Neural cell (in vitro differentiated cells): ENCODE measurements at regions not wholly inside any gene's neighbourhood (a gene's known extent, or its start where the extent isn't known, plus 50 kb on each side); places are given as distances from the start of the nearest gene placed in this dataset.

Experiments
- H2AFZ ChIP-seq: fragments of 200-600, 300-800 bp; sonication (generic), shearing (Covaris generic); 2 replicates; pipeline ENCODE4 v1.6.0; 2014; ENCODE audit warnings: low read depth, mild to moderate bottlenecking, antibody characterized with exemption, low read length, moderate library complexity
- H3F3A ChIP-seq: fragments of 200-600 bp; shearing (Covaris generic); 2 replicates; pipeline ENCODE4 v1.6.1; 2016; ENCODE audit warnings: mild to moderate bottlenecking, moderate library complexity, mixed read lengths, antibody characterized with exemption, low read length; ENCODE audit not compliant: insufficient read depth, poor library complexity, severe bottlenecking
- H3K27ac ChIP-seq: fragments of 200-600, 300-800 bp; sonication (generic), shearing (Covaris generic); 2 replicates; pipeline ENCODE4 v1.5.1; 2014; ENCODE audit warnings: mild to moderate bottlenecking, low read length, moderate library complexity
- H3K27me3 ChIP-seq: fragments of 300-800, 200-600 bp; sonication (generic), shearing (Covaris generic); 2 replicates; pipeline ENCODE4 v1.6.0; 2014; ENCODE audit warnings: mild to moderate bottlenecking, low read depth, low read length, moderate library complexity; ENCODE audit not compliant: insufficient read depth
- H3K36me3 ChIP-seq: fragments of 300-800, 200-600 bp; sonication (generic), shearing (Covaris generic); 2 replicates; pipeline ENCODE4 v1.5.1; 2014; ENCODE audit warnings: mild to moderate bottlenecking, antibody characterized with exemption, low read length, moderate library complexity; ENCODE audit not compliant: insufficient read depth
- H3K4me2 ChIP-seq: fragments of 300-800, 200-600 bp; sonication (generic), shearing (Covaris generic); 2 replicates; pipeline ENCODE4 v1.6.0; 2014; ENCODE audit warnings: mild to moderate bottlenecking, low read length
- H3K4me3 ChIP-seq: fragments of 300-800, 200-600 bp; sonication (generic), shearing (Covaris generic); 2 replicates; pipeline ENCODE4 v1.5.1; 2014; ENCODE audit warnings: mild to moderate bottlenecking, low read length, moderate library complexity
- H3K79me2 ChIP-seq: fragments of 200-600 bp; shearing (Covaris generic); replicated peaks from 2 replicates; pipeline ENCODE4 v1.6.0; 2014; ENCODE audit warnings: mild to moderate bottlenecking, low read length, moderate library complexity; ENCODE audit not compliant: insufficient read depth
- H3K9ac ChIP-seq: fragments of 300-800, 200-600 bp; sonication (generic), shearing (Covaris generic); 2 replicates; pipeline ENCODE4 v1.6.1; 2016; ENCODE audit warnings: mild to moderate bottlenecking, low read length, mixed read lengths
- H3K9me2 ChIP-seq: fragments of 200-600 bp; shearing (Covaris generic); 2 replicates; pipeline ENCODE4 v1.6.1; 2016; ENCODE audit warnings: mild to moderate bottlenecking, low read length, mixed read lengths; ENCODE audit not compliant: insufficient read depth
- H3K9me3 ChIP-seq: fragments of 200-600, 300-800 bp; sonication (generic), shearing (Covaris generic); 2 replicates; pipeline ENCODE4 v1.6.1; 2016; ENCODE audit warnings: mild to moderate bottlenecking, mixed run types, low read length, moderate library complexity, mixed read lengths
- H4K20me1 ChIP-seq: fragments of 200-600 bp; shearing (Covaris generic); 2 replicates; pipeline ENCODE4 v1.6.1; 2016; ENCODE audit warnings: mild to moderate bottlenecking, mixed run types; ENCODE audit not compliant: insufficient read depth
- CTCF ChIP-seq: fragments of 450-650 bp; IDR thresholded peaks from 2 replicates; pipeline ENCODE4 v1.5.1; 2014; ENCODE audit warnings: antibody characterized with exemption, mild to moderate bottlenecking, moderate library complexity; ENCODE audit not compliant: poor library complexity, severe bottlenecking
- EP300 ChIP-seq: fragments of 450-650 bp; conservative IDR thresholded peaks from 2 replicates; pipeline ENCODE4 v1.6.1; 2014; ENCODE audit warnings: antibody characterized with exemption, mild to moderate bottlenecking, moderate library complexity; ENCODE audit not compliant: poor library complexity, severe bottlenecking
- EZH2 ChIP-seq: fragments of 200-600, 300-800 bp; shearing (Covaris generic), sonication (generic); IDR thresholded peaks from 2 replicates; pipeline ENCODE4 v1.6.1; 2014; ENCODE audit warnings: antibody characterized with exemption, low read length, borderline replicate concordance, mild to moderate bottlenecking; ENCODE audit not compliant: insufficient read depth, poor library complexity, severe bottlenecking
- MXI1 ChIP-seq: fragments of 450-650 bp; conservative IDR thresholded peaks from 2 replicates; pipeline ENCODE4 v1.6.1; 2014; ENCODE audit warnings: antibody characterized with exemption, mild to moderate bottlenecking; ENCODE audit not compliant: poor library complexity, severe bottlenecking
- POLR2AphosphoS5 ChIP-seq: IDR thresholded peaks from 2 replicates; pipeline ENCODE4 v1.6.1; 2012
- RAD21 ChIP-seq: fragments of 450-650 bp; conservative IDR thresholded peaks from 2 replicates; pipeline ENCODE4 v1.6.1; 2014; ENCODE audit warnings: antibody characterized with exemption, mild to moderate bottlenecking, moderate library complexity
- REST ChIP-seq: IDR thresholded peaks from 2 replicates; pipeline ENCODE4 v1.6.1; 2012; ENCODE audit warnings: borderline replicate concordance
- SMC3 ChIP-seq: fragments of 450-650 bp; conservative IDR thresholded peaks from 2 replicates; pipeline ENCODE4 v1.6.1; 2014; ENCODE audit warnings: antibody characterized with exemption, mild to moderate bottlenecking, moderate library complexity; ENCODE audit not compliant: poor library complexity
- TAF1 ChIP-seq: IDR thresholded peaks from 2 replicates; pipeline ENCODE4 v1.6.1; 2012; ENCODE audit warnings: low read depth

GRCh38 chr12:58413794-58414193 is 472.4 kb downstream of the ATP23 start:
- no peaks in the 10 kb centered on the region for H3F3A ChIP-seq
- H3K36me3 ChIP-seq: no peaks in the 10 kb centered on the region
- H3K4me2 ChIP-seq: no peak overlapping the region
- no peaks in the 10 kb centered on the region for H3K27me3 ChIP-seq
- H3K9me3 ChIP-seq: no peaks in the 10 kb centered on the region
- no peak overlapping the region for H2AFZ ChIP-seq
- H3K4me3 ChIP-seq: no peak overlapping the region
- no peaks in the 10 kb centered on the region for H4K20me1 ChIP-seq
- no peak for TF ChIP-seq SMC3
- no peak for TF ChIP-seq POLR2AphosphoS5
- no peak for TF ChIP-seq REST
- no peak for TF ChIP-seq MXI1
- TF ChIP-seq RAD21: no peak
- H3K9ac ChIP-seq: no peak overlapping the region
- H3K79me2 ChIP-seq: no peaks in the 10 kb centered on the region
- H3K9me2 ChIP-seq: no peaks in the 10 kb centered on the region
- no peak overlapping the region for H3K27ac ChIP-seq

DNA sequence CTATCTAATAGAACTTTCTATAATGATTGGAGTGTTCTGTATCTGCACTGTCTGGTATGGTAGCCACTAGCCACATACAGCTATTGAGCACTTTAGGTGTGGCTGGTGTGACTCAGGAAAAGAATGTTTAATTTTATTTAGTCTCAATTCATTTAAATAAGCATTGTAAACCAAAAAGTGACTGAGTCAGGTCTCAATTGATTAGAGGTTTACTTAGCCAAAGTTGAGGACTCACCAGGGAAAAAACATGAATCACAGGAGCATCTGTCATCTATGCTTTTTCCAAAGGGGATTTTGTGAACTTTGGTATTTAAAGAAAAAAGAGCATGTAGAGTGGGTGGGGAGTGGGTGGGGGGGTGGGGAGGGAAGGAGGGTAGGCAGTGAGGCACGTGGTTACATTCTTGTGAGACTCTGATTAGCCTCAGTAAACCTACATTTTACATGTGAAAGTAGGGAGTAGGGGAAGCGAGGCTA is 473.1 kb downstream of the ATP23 start:
- H3F3A ChIP-seq: no peaks in the 10 kb centered on the region
- TF ChIP-seq SMC3 (no peak), TAF1 (no peak), EZH2 (no peak)
- no peak overlapping the region for H3K4me3 ChIP-seq
- H3K9ac ChIP-seq: no peak overlapping the region
- no peaks in the 10 kb centered on the region for H3K9me3 ChIP-seq
- no peak overlapping the region for H3K4me2 ChIP-seq
- no peaks in the 10 kb centered on the region for H3K27me3 ChIP-seq
- H2AFZ ChIP-seq: no peak overlapping the region
- no peaks in the 10 kb centered on the region for H4K20me1 ChIP-seq
- H3K27ac ChIP-seq: no peak overlapping the region
- no peaks in the 10 kb centered on the region for H3K79me2 ChIP-seq
- no peaks in the 10 kb centered on the region for H3K36me3 ChIP-seq
- no peaks in the 10 kb centered on the region for H3K9me2 ChIP-seq

DNA sequence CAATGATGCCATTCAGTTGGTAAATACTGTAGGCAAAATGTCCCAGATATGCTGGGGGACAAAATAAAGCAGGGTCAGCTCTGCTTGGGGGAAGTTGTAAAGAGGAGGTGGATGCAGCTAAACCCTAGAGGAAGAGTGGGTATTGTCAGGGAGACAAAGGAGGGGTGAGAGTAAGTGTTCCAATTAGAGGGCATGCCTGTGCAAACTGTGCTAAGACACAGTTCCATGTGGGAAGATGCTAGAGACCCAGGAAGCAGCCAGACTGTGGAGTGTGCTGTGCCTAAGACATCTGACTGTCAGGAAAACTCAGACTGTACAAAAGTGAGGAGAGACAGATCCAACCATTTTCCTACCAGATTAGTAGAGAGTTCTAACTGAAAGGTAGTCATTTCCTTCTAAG is 474.3 kb downstream of the ATP23 start:
- Histone ChIP-seq H3K27ac (no peak overlapping the region), H4K20me1 (no peaks in the 10 kb centered on the region), H3K4me2 (no peak overlapping the region), H3K9me3 (no peaks in the 10 kb centered on the region), H3K36me3 (no peaks in the 10 kb centered on the region), H3K9ac (no peak overlapping the region), H3K9me2 (no peaks in the 10 kb centered on the region), H3K27me3 (no peaks in the 10 kb centered on the region), H3F3A (no peaks in the 10 kb centered on the region), H2AFZ (no peak overlapping the region), H3K4me3 (no peak overlapping the region), H3K79me2 (no peaks in the 10 kb centered on the region)
- TF ChIP-seq EZH2 (no peak), RAD21 (no peak), MXI1 (no peak), TAF1 (no peak), CTCF (no peak), POLR2AphosphoS5 (no peak), EP300 (no peak), SMC3 (no peak), REST (no peak)
